Suppressor macrophage treated with lipopolysaccharide for 4 hours (primary cell): ENCODE measurements at regions not wholly inside any gene's neighbourhood (a gene's known extent, or its start where the extent isn't known, plus 50 kb on each side); places are given as distances from the start of the nearest gene placed in this dataset.

Experiments used
- DNase-seq: peaks from one replicate; pipeline ENCODE4 v3.0.0-alpha.2; 2020

DNA sequence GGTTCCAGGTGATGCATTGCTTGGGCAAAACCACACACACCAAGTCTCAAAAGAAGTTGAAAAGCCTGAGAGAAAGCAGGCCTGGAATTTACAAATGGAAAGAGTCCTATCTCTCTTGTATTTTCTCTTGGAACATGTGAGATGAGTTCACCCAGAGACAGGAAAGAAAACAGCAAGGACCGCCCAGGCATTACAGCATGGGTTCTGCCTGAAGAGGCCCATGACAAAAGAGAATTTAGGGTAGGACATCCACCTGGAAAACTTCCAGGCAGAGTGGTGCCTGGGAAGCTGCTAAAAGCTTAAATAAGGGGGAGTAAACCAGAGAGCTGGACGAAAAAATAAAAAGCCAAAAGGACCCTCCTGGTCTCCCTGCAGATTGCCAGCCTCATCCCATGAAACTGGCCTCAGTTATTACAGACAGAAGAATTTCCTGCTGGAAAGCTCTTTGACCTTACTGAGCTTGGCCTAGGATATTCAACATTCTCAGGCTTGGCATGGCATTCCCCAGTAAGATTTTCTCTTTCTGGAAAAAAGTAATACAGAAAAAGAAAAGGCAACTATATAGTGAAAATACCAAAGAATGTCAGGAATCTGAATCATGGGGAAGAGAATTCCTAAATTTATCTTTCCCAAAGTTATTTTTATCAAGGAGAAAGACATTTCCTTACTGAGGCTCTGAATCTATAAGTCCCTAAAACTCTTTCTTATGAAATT, 121.3 kb upstream of the NUDT4 start:
- no peak for DNase-seq

DNA sequence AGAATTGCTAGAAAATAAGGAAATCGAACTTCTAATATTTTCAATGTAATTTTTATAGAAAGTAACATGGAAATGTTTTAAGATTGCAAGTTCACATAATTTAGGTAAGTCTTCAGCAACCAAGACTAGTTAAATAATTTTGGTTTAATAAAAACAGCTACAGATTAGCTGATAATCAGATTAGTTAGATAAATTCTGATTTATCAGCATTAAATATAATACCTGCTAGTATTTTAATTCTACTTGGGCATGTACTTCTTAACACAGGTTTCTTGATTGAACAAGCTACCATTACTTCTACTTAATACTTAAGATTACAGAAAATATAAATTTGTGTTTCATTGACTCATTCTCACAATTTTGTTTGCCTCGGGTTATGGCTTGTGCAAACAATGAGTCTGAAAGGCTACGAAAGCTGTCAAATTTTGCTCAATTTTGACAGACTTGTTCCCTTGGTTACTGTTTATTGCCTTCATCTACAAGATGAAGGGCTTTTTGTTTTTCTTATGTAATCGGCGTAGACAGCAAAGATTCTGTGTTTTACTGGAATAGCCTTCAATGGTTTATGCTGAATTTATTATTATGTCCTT, 116.1 kb upstream of the NUDT4 start:
- no peak for DNase-seq

DNA sequence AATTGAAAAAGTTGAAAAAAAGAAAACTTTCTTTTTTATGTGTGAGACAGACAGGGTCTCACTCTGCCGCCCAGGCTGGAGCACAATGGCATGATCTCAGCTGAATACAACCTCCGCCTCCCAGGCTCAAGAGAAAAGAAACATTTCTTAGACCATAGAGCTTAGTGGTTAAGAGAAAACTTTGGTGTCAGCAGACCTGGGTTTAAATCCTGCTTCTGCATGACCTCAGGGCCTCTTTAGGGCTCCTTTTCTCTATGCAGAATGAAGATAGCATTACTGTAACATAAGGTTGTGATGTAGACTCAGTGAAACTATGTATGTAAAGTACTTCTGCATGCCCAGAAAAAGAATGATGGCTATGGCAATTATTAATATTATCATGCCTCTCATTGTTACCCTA, 104.7 kb upstream of the NUDT4 start:
- no peak for DNase-seq

DNA sequence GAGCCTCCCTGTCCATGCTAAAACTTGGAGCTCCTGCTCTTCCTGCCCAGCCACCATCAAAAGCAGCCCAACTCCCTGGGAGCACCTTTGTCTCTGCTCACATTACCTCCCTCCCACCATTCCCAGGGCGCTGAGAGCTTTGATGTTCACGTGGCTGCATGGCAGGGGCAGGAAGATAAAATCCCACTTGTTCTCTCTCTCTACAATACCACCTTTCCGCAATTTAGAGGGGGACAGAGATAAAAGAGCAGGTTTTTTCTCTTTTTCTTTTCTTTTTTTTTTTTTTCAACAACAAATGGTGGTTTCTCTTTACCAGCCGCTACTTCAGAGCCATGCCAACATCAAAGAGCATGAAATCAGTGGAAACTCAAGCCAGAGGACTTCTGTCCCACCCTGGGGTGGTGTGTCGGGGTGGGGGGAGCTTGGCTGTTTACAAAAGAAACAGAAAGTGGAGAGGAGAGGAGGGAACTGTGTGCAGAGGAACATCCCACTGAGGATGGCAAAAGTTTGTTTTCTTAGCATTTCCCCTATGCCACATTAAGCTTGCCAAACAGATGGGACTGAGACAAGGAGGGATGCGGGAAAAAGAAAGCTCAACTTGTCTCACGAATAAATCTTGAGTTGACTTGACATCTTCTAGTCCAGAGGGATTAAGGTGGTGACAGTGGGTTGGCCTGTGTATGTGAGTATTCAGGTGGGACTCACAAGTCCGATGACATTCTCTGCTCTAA, 103.7 kb upstream of the NUDT4 start:
- DNase-seq = no peak

DNA sequence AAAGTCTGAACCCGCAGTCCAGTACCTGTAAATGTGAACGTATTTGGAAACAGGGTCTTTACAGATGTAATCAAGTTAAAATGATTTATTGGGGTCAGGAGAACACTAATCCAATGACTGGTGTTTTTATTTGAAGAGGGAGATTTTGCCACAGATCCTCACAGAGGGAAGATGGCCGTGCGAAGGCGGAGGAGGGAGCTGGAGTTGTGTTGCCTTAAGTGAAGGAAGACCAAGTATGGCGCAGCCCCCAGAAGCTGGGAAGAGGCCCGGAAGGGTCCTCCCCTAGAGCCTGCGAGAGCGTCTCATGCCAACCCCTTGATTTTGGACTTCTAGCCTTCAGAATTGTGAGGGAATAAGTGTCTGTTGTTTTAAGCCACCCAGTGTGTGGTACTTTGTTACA, 102.8 kb upstream of the NUDT4 start:
- no peak for DNase-seq

DNA sequence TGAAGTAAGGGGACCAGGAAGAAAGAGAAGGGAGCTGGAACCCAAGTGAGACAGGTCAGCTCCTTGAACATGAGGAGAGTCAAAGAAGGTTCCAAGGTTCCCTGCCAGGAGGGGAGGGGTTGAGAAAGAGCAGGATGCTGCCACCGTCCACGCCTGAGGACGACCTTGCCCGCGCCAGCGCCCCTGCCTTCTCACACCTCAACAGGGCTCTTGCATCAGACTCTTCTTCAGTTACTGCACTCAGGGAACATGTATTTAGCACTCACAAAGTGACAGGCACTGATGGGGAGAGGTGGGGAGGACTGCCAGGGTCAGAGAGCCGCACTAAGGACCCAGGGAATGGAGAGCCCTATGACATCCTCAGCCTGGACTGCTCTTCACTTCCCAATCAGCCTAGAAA, 102.1 kb upstream of the NUDT4 start:
- no peak for DNase-seq

DNA sequence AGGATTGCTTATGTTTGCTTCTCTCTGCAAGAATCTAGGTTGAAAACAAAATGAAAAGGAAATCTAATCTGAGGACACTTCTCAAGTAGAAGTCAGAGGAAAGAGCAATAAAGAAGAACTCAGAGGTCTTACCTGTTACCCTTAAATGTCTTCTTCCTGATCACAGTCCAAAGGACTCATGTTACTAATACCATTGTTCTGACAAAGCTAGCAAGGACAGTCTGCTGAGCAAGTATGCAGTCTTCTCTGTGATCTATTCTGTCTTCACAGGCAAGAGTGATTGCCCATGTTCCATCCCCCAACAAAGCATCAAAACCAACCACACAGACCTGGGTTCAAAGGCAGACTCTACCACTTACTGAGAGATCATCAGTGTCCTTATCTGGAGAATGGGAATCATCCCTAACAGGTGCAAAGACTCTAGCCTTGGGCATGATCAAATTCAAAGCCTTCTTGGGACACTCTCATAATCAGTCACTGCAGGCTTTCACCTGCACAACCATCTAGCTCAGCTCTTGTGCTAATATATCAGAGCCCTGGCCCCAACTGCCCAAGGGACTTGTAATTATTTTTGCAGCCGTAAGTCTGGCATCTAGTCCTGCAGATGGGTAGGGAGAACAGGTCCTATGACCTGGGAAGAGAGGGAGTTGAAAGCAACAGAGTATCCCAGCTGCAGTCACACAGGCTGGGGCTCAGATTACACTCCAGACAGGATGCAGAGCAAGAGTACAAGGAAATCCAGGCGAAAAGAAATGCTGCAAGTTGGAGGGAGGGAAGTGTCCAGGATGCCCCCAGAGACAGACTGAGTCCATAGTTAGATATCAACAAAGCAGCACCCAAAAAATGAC, 97.9 kb upstream of the NUDT4 start:
- no peak for DNase-seq

DNA sequence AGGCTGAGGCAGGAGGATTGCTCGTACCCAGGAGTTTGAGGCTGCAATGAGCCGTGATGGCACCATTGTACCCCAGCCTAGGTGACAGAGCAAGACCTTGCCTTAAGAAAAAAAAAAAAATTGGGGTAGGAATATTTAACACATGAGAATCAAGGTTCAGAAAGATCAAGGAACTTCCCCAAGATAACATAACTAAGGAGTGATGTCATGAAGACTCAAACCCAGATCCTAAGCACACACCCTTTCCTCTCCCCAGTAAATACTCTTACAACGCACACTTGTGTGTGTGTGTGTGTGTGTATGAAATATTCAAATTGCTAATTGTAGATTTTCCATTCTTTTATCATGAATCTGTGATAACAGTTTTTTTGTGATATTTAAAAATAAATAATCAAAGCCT, 90.6 kb upstream of the NUDT4 start:
- no peak for DNase-seq

DNA sequence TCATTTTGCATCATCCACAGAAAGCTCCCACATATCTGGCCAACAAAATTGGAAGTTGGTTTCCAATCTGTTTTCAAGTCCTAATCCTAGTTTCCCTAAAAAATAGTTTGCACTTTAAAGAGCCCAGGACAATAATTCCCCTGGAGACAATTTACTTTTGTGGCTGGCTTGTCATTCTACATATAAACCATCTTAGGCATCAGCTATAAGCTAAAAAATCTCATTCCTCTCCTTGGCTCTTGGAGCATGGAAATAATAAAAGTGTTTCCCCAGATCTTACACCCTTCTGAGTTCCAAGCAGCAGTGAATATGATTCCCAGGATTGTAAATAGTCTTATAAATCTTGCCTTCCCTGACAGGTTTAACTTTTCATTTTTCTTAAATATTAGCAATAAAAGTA, 89.1 kb upstream of the NUDT4 start:
- no peak for DNase-seq

DNA sequence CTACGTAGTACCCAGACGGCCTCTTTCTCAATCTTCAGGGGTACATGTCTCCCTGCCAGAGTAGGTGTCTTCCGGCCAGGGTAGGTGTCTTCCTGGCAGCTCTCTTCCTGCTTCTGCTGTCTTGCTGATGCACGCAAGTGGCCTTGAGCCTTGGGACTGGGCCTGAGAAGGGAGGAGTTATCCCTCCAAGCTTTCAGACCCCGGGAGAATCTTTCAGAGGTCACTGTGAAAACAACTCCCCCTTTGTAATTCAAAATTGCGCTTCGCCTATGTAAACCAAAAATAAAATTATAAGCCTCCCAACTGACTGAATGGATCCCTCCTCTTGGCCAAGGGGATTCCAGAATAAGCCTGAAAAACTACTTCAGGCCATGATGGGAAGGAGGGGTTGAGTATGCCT, 87.3 kb upstream of the NUDT4 start:
- no peak for DNase-seq

DNA sequence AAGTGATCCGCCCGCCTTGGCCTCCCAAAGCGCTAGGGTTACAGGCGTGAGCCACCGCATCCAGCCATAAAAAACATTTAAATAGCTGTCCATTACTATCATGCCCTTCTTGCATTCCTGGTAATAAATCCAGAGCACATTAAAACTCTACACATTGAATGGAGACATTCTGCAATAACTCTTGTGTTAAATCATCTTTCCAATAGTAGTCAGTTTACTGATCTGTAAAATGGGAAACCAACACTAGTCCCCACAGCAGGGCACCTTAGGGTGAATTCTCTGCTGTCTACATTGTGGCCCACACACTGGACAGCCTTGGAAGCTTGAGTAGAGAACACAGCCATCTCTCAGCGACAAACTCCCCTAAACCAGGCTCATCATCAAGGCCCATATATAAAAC, 85.5 kb upstream of the NUDT4 start:
- no peak for DNase-seq

DNA sequence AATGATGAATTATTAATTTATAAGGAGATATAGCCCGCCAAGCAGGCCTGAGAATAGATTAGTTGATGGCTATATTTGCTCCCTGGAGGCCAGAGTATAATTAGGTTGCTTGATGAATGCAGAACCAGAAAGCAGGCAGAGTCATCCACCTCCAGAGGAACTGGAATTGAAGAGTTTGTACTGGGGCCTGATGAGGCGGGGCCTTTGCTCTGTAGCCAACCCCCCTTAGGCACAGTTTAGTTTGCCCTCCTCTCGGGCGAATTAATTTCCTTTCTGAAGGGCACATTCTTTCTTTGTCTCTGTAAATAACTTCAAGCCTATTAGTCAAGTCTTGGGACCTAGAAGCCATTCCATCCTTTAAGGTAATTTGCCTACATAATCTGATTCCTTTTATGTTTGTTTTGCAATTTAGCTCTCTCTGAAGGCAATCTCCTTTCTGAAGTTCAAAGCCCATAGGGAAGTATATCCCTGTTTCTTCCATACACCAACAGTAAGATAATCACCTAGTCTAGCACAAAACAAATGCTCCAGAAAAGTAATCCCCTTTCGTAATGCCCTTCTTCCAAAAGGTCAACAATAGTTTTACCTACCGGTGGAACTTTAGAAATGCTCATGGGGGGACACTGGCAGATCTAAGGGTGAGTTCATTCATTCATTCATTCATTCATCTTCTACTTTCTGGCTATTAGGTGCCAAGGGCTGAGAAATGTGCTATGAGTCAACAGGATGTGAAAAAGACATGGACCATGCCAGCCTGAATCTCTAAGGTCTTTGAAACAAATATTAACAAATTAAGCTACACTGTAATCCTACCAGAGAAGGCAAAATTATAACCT, 84.8 kb upstream of the NUDT4 start:
- no peak for DNase-seq

DNA sequence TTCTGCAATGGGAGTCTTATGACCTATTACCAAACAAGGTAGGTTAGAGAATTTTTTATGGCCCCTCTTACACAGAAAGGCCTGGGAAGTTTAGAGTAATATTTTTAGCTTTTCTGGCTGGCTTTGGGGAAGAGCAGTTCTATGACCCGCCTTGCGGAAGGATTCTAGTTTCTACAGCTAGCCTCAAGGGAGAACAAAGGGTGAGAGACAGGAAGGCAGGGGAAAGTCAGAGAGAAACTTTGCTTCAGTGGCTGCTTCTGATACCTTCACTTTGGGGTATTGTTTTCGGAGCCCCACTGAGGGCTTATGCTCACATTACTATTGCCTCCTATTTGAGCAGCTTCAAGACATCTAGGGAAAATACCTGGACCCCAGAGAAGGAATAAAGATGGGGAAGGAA, 80.7 kb upstream of the NUDT4 start:
- DNase-seq = no peak

DNA sequence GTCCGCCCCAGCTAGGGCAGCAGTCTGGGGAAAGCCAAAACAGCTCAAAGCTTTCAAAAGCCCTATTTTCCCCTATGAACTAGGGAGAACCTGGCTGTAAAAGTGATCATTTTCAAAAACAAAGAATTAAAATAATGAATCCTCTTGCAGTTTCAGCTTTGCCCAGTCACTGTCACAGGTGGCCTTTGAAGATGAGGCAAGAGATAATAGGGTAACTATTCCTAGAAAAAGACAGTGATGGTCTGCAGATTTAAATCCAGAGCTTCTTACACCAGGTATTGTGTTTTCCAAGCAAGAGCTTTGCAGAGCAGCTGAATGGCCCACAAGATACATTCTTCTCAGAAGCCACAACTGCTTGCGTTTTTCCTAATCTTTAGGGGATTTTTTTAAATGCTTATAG, 80.2 kb upstream of the NUDT4 start:
- DNase-seq = no peak

DNA sequence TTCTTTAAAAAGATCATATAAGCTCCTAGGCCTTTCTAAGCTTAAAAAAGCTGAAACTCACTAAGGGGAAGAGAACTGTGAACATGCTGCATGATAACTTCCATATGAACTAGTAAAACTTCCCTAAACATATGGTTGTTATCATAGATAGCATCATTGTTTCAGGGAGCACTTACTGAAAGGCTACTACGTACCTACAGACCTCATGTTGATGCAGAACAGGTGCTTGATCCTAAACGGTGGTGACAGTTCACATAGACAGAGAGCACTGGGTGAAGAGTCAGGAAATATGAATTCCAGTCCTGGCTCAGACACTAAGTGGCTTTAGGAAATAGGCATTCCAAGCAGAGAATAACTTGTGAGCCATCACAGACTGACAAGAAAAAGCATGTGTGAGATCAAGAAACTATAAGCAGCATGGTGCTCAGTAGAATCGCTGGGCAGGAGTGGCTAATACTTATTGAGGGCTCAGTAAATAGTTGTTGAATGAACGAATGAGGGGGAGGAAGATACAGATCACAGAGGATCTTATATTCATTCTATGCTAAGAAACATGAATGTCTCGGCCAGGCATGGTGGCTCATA, 78.4 kb upstream of the NUDT4 start:
- no peak for DNase-seq

DNA sequence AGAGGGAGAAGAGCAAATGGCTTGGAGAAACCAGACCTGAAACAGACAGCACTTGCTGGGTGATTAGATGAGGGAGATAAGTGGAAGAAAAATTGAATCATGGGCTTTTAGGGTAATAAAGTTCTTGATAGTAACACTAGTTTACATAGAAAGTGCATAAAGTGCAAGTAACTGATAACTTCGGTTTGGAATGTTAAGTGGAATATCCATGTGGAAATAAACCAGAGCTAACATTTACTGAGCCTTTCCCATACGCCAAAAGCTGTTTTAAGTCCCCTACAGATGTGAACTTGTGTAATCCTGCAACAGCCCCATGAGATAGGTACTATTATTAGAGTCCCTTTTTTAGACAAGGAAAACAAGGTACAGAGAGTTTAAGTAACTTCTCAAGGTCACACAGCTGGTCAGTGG, 77.1 kb upstream of the NUDT4 start:
- no peak for DNase-seq

DNA sequence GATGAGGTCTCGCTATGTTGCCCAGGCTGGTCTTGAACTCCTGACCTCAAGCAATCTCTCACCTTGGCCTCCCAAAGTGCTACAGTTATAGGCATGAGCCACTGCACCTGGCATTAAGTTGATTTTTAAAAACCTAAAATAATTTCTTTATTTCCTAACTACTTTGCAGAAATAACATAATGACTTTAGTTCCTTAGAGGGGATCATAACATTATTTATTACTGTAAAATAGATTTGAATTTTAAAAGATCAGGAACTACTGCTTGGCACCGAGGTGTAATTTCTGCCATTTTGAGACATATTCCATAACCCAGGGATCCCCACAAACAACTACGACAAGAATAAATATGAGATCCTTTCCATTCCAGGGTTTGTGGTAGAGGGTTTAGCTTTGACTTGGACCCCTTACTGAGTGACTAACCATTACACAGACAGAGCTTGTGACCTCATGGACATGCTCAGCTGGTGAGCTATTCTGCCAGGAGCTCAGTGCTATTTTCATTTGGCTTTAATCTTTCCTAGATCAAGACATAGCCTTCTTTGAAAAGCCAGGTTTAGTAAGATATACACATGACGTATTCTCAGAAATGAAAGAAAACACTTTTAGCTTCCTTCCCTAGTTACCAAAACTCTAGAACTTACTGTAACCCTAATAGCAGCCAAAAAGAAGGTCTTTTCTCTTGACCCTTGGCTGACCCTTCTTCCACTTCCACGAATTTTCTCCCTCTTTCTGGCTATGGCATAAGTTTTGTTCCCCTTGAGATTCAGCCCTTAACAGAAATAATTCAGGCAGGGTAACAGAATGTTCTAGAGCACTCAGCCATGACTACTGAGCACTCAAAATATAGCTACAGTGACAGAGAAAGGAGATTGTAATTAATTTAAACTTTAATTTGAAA, 75.1 kb upstream of the NUDT4 start:
- DNase-seq = no peak

DNA sequence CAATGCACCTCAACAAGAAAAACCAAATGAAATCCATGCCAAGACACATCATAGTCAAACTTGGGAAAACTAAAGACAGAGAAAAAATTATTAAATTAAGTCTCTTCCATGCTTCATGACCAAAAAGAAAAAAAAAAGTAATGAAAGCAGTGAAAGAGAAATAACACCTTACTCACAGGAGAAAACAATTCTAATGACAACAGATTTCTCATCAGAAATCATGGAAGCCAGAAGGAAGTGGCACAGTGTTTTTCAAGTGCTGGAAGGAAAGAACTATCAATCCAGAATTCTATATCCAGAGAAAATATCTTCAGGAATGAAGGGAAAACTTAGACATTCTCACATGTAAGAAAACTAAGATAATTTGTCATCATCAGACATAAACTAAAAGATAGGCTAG, 71.1 kb upstream of the NUDT4 start:
- DNase-seq = no peak

DNA sequence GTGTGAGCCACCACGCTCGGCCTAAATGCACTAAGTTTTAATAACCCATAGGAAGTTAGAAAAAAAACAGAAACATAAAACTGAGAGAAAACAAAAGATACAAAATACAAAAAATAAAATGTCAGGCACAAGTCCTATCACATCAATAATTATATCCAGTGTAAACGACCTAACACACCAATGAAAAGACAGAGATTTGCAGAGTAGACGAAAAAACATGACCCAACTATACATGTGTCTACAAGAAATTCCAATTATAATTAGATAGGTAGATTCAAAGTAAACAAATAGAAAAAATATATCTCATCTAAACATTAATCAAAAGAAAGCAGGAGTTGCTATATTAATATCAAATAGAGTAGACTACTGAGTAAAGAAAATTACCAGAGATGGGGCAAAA, 69.4 kb upstream of the NUDT4 start:
- no peak for DNase-seq

DNA sequence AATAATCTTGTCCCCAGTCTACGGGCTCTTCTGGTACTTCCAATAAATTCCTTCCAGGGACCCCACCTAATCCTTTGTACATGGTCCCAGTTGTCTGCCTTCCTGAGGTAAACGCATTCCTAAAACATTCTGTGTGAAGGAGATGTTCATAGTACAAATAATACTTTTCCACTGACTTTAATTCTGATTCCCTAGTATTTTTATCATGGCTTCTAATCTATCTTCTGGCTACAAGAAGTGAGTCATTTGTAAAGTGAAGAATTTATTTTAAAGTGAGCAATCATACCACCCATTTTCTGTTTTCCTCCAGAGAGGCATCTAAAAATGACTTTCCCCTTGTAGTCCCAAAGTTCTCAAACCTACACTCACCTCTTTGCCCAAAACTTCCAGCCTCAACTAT, 65.9 kb upstream of the NUDT4 start:
- no peak for DNase-seq

DNA sequence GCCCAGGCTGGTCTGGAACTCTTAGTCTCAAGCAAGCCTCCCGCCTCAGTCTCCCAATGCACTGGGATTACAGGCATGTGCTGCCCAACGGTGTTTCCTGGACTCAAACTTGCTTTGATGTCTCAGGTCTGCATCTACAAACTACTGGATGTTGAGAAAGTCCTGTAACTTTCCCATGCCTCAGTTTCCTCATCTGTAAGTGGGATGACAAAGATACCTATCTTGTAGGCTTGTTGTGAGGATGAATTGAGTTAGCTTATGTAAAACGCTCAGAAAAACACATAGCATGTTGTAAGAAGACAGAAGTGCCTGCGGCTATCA, 63.6 kb upstream of the NUDT4 start:
- DNase-seq = no peak
